HEK293T (cell line): ENCODE measurements at regions not wholly inside any gene's neighbourhood (a gene's known extent, or its start where the extent isn't known, plus 50 kb on each side); places are given as distances from the start of the nearest gene placed in this dataset.

Experiments
- CTCF ChIA-PET: fragments of 350-600 bp; formaldehyde crosslinking; extraction: SDS; loops from one replicate; lab custom pipeline; 2021; ENCODE audit warnings: antibody characterized with exemption, inconsistent platforms; lab: Yijun Ruan, JAX
- POLR2A ChIA-PET: fragments of 350-600 bp; formaldehyde crosslinking; extraction: SDS; loops from one replicate; lab custom pipeline; 2020; ENCODE audit warnings: antibody characterized with exemption, inconsistent platforms; lab: Yijun Ruan, JAX
- DNase-seq: peaks from one replicate; pipeline ENCODE4 v3.0.0; 2012; ENCODE audit warnings: mixed read lengths; ENCODE audit errors: extremely low spot score
- ARNT ChIP-seq: fragments of 450-650 bp; IDR thresholded peaks from 2 replicates; pipeline ENCODE4 v1.6.1; 2017; ENCODE audit warnings: mild to moderate bottlenecking
- BHLHE40 ChIP-seq: fragments of 450-650 bp; IDR thresholded peaks from 2 replicates; pipeline ENCODE4 v1.6.1; 2016; ENCODE audit warnings: mild to moderate bottlenecking, moderate library complexity, borderline replicate concordance
- CTBP1 ChIP-seq: fragments of 450-650 bp; IDR thresholded peaks from 2 replicates; pipeline ENCODE4 v1.6.1; 2016; ENCODE audit warnings: borderline replicate concordance
- ELF4 ChIP-seq: fragments of 450-650 bp; IDR thresholded peaks from 2 replicates; pipeline ENCODE4 v1.6.1; 2017; ENCODE audit warnings: antibody characterized with exemption
- FOXA1 ChIP-seq: fragments of 450-650 bp; IDR thresholded peaks from 2 replicates; pipeline ENCODE4 v1.6.1; 2016; ENCODE audit warnings: mild to moderate bottlenecking
- FOXK2 ChIP-seq: fragments of 450-650 bp; IDR thresholded peaks from 2 replicates; pipeline ENCODE4 v1.6.1; 2016; ENCODE audit warnings: mild to moderate bottlenecking
- FOXM1 ChIP-seq: fragments of 450-650 bp; IDR thresholded peaks from 2 replicates; pipeline ENCODE4 v1.6.1; 2017; ENCODE audit warnings: mild to moderate bottlenecking, borderline replicate concordance
- HDGF ChIP-seq: fragments of 450-650 bp; IDR thresholded peaks from 2 replicates; pipeline ENCODE4 v1.6.1; 2017; ENCODE audit warnings: antibody characterized with exemption, borderline replicate concordance
- L3MBTL2 ChIP-seq: fragments of 450-650 bp; conservative IDR thresholded peaks from 2 replicates; pipeline ENCODE4 v1.6.1; 2016; ENCODE audit warnings: mild to moderate bottlenecking
- LEF1 ChIP-seq: fragments of 450-650 bp; IDR thresholded peaks from 2 replicates; pipeline ENCODE4 v1.6.1; 2017; ENCODE audit warnings: mild to moderate bottlenecking, borderline replicate concordance
- NFRKB ChIP-seq: fragments of 450-650 bp; IDR thresholded peaks from 2 replicates; pipeline ENCODE4 v1.6.1; 2016; ENCODE audit warnings: mild to moderate bottlenecking, moderate library complexity
- SP1 ChIP-seq: fragments of 450-650 bp; IDR thresholded peaks from 2 replicates; pipeline ENCODE4 v1.6.1; 2017
- SUZ12 ChIP-seq: fragments of 450-650 bp; IDR thresholded peaks from 2 replicates; pipeline ENCODE4 v1.6.1; 2016; ENCODE audit warnings: mild to moderate bottlenecking
- TARDBP ChIP-seq: fragments of 450-650 bp; IDR thresholded peaks from 2 replicates; pipeline ENCODE4 v1.6.1; 2016
- ZNF384 ChIP-seq: fragments of 450-650 bp; IDR thresholded peaks from 2 replicates; pipeline ENCODE4 v1.6.1; 2016
- TF ChIP-seq, protein P1 (sequence below): fragments of 450-650 bp; IDR thresholded peaks from 2 replicates; pipeline ENCODE4 v1.6.1; 2016

DNA sequence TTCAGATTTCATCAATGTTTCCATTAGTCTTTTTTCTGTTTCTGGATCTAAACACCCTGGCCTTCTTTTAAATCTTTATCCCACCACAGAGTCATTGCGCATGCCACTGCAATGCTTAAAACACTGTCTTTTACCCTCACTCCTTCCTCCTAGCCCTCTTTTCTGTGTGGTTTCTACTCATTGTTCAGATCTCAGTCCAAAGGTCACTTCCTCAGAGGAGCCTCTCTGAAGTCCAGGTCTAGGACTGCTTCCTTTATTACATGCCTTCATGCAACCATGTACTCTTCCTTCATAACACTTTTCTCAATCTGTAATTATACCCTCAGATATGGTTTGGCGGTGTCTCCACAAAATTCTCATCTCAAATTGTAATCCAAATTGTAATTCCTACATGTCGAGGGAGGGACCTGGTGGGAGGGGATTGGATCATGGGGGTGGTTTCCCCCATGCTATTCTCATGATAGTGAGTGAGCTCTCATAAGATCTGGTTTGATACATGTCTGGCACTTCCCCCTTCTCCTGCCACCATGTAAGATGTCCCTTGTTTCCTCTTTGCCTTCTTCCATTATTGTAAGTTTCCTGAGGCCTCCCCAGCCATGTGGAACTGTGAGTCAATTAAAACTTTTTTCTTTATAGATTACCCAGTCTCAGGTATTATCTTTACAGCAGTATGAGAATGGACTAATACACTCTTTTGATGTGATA lies 808.9 kb downstream of the DIAPH3 start:
- no peak for DNase-seq
- TF ChIP-seq, protein P1, sequence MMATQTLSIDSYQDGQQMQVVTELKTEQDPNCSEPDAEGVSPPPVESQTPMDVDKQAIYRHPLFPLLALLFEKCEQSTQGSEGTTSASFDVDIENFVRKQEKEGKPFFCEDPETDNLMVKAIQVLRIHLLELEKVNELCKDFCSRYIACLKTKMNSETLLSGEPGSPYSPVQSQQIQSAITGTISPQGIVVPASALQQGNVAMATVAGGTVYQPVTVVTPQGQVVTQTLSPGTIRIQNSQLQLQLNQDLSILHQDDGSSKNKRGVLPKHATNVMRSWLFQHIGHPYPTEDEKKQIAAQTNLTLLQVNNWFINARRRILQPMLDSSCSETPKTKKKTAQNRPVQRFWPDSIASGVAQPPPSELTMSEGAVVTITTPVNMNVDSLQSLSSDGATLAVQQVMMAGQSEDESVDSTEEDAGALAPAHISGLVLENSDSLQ = no peak
- TF ChIP-seq SP1 (no peak), FOXK2 (no peak), ZNF384 (no peak), CTBP1 (no peak), HDGF (no peak), FOXM1 (no peak), FOXA1 (no peak), ELF4 (no peak), NFRKB (no peak), TARDBP (no peak), ARNT (no peak)
- ChIA-PET POLR2A (no interaction called here), CTCF (no interaction called here)

DNA sequence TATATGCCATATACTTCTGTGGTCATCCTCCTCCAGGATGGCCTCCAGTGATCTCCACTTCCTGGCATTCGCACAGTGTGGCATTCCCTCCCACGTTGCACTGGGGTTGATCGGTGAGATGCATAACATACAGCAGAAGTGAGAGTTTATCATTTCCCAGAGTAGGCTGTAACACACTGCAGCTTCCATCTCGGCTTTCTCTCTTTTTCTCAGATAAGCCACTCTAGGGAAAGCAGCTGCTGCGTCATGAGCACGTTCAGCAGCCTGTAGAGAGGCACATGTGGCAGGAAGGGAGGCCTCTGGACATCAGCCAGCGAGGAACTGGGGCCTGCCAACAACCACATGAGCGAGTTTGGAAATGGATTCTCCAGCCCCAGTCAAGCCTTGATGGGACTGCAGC lies 807.1 kb downstream of the DIAPH3 start:
- TF ChIP-seq CTBP1 (no peak), L3MBTL2 (no peak), SUZ12 (no peak), ARNT (no peak), BHLHE40 (no peak)
- ChIA-PET CTCF (no interaction called here), POLR2A (no interaction called here)
- DNase-seq = no peak

DNA sequence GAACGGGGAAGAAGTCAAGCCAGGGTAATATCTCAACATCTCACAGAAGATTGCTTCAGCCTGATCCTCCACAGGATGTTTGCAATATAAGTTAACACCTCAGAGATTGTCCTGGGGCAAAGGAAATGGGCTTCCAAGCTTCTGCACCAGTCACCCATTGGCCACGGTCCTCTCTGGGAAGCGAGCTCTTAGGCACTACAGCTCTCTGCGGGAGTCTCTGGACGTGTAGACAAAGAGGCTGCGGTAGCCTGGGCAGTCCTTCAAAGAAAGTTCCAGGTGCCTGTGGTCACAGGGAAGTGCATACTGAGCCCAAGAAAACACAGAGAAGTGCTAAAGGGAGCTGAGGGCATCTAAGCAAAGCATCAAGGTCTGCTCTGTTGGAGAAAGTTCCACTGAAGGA lies 805.7 kb downstream of the DIAPH3 start:
- no peak for TF ChIP-seq BHLHE40
- no peak for TF ChIP-seq LEF1
- TF ChIP-seq FOXK2 = no peak
- TF ChIP-seq, protein P1 = no peak
- TF ChIP-seq NFRKB = no peak
- TF ChIP-seq ARNT = no peak
- TF ChIP-seq ELF4 = no peak
- no peak for TF ChIP-seq TARDBP
- TF ChIP-seq HDGF = no peak
- no peak for TF ChIP-seq FOXA1
- TF ChIP-seq SUZ12 = no peak
- no peak for TF ChIP-seq ZNF384
- TF ChIP-seq CTBP1 = no peak
- no peak for TF ChIP-seq FOXM1
- TF ChIP-seq L3MBTL2 = no peak
- no peak for TF ChIP-seq SP1
- ChIA-PET CTCF (no interaction called here), POLR2A (no interaction called here)
- DNase-seq = no peak

DNA sequence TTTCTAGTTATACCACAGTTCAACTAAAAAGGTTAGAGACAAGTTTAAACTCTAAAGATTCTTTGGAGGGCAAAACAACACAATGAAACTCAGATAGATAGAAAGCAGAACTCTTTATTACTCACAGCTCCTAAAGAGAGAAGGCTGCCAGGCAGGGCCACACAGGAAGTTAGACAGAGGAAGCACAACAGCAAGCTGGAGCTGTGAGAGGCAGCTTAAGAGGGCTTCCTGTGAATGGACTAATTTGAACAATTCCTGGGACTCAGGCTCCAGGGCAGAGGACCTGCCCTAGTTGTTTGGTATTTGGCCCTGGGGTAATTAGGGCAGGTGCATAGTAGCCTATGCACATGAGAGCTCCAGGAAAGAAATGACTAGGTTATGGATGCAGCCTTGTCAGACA lies 803.6 kb downstream of the DIAPH3 start:
- CTCF ChIA-PET = interaction anchor here (0.6 kb wide), 1 partner anchor 224 kb away, joined by 3 read pairs; no protein-coding TSS in a partner anchor
- no peak for DNase-seq
- TF ChIP-seq SUZ12 = no peak
- TF ChIP-seq L3MBTL2 = no peak
- POLR2A ChIA-PET = no interaction called here

DNA sequence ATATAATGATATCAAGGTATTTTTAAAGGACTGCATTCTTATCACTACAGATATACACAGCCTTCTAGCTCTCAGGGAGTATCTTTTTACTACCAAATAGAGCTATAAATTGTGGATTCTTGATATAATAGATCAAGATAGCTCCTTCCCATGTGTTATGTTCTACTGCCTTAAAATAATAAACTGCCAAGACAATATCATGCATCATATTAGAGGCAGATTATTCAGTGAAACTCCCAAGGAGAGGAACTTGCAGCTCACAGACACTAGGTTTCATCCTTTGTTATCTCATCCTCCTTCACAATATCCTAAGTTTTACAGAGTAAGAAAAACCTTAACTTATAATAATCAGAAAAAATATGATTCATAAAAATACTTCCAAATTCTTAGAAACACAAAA lies 802.8 kb downstream of the DIAPH3 start:
- POLR2A ChIA-PET = no interaction called here
- DNase-seq = no peak
- TF ChIP-seq ZNF384 = no peak
- CTCF ChIA-PET = no interaction called here

DNA sequence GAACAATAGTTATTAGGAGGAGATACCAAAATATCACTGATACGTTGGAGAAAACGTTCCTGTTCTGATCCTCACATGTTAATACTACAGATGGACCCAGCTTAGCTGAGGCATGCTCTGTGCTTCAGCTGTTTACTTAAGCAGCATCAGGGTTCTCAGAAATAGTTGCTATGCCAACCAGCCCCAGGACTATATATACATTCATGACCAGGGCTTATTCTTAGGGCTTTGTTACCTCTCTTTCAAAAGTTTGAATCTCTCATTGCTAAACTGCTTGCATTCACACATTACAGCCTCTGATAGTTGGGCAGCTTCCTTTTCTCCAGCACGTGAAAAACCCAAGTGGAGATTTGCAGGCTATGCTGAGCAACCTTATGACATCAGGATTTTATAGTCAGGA lies 800.4 kb downstream of the DIAPH3 start:
- TF ChIP-seq SP1 = no peak
- no peak for TF ChIP-seq CTBP1
- no peak for TF ChIP-seq ZNF384
- TF ChIP-seq FOXM1 = no peak
- no peak for TF ChIP-seq ELF4
- TF ChIP-seq, protein P1 = no peak
- TF ChIP-seq SUZ12 = no peak
- TF ChIP-seq NFRKB = no peak
- TF ChIP-seq ARNT = no peak
- no peak for TF ChIP-seq BHLHE40
- no peak for TF ChIP-seq FOXA1
- no peak for TF ChIP-seq L3MBTL2
- TF ChIP-seq TARDBP = no peak
- no peak for TF ChIP-seq HDGF
- TF ChIP-seq LEF1 = no peak
- TF ChIP-seq FOXK2 = no peak
- ChIA-PET CTCF (no interaction called here), POLR2A (no interaction called here)
- no peak for DNase-seq

DNA sequence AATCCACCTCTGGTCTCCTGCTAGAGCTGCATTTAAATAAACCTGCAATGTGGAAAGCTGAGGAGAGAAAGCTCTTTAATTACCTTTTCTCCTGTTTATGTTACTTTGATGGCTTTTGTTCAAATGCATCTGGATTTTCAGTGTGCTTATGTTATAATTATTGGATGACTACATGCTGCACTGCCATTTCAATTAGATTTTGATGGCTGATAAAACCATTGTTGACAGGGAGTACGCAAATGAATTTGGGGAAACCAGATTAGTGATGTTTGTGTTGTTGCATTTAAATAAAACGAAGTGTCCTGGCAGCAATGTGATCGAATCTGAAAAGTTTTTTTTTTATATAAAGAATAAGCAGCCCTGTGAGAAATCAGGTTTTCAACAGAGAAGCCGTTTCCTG lies 799.8 kb downstream of the DIAPH3 start:
- DNase-seq = no peak
- ChIA-PET CTCF (no interaction called here), POLR2A (no interaction called here)
- TF ChIP-seq FOXK2 (no peak), NFRKB (no peak), FOXM1 (no peak), L3MBTL2 (no peak), HDGF (no peak), LEF1 (no peak), TARDBP (no peak), ZNF384 (no peak), SP1 (no peak), BHLHE40 (no peak), FOXA1 (no peak), CTBP1 (no peak), ARNT (no peak), ELF4 (no peak), SUZ12 (no peak)
- TF ChIP-seq, protein P1 = no peak
